IPS-18c (cell line): ENCODE measurements at regions not wholly inside any gene's neighbourhood (a gene's known extent, or its start where the extent isn't known, plus 50 kb on each side); places are given as distances from the start of the nearest gene placed in this dataset.

Experiments used
- H3K4me3 ChIP-seq: 2 replicates; pipeline ENCODE4 v1.7.0; 2013; ENCODE audit warnings: low read depth, mild to moderate bottlenecking, low read length, moderate library complexity; ENCODE audit not compliant: insufficient read depth
- H3K9me3 ChIP-seq: one replicate; pipeline ENCODE4 v1.6.1; 2013; ENCODE audit warnings: mild to moderate bottlenecking, low read length, moderate library complexity; ENCODE audit not compliant: control insufficient read depth, insufficient read depth

GRCh38 chr20:59376109-59376841 is 75.9 kb downstream of the EDN3 start:
- H3K9me3 ChIP-seq: peaks cover 3% of the 10 kb centered on the region
- H3K4me3 ChIP-seq: no peak overlapping the region

DNA sequence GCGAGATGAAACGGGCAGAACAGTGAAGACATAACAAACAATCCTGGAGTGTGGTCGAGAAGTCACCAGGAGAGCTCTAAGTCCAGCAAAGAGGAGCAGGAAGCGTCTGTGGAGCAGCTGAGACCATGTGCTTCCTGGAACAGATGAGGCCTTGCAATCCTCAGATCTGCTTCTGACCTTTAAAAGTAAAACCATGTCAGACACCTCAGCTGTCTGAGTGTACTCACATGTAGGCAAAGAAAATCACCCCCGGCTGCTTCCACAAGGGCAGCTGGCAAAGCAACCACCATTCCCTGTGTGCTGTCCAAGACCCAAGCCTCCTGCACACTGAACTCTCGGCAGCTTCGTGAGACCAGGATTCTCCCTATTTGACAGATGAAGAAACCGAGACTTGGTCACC is 76.6 kb downstream of the EDN3 start:
- no peak overlapping the region for H3K4me3 ChIP-seq
- peaks cover 3% of the 10 kb centered on the region for H3K9me3 ChIP-seq

DNA sequence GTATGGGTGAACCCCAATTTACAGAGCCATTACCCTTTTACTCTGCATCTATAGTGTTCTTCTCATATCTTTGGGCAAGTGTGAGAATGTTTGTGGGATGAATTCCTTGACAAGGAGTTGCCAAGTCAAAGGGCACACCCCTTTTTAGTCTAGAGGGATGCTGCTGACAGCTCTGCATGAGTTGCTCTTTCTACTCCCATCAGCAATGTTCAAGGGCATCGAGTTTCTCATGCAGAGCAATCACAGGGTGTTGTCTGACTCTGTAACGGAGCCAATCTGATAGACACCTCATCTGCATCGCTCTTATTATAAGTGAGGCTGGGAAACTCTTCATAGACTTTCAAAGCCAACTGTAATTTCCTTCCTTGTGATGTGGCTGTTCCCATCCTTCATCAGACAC is 77.4 kb downstream of the EDN3 start:
- H3K4me3 ChIP-seq: no peak overlapping the region
- peaks cover 3% of the 10 kb centered on the region for H3K9me3 ChIP-seq

GRCh38 chr20:59378396-59378795 is 78.0 kb downstream of the EDN3 start:
- peaks cover 3% of the 10 kb centered on the region for H3K9me3 ChIP-seq
- H3K4me3 ChIP-seq: no peak overlapping the region

- Histone ChIP-seq H3K4me3 (no peak overlapping the region), H3K9me3 (peaks cover 3% of the 10 kb centered on the region)
Measured at GRCh38 chr20:59378966-59379365, 78.6 kb downstream of the EDN3 start.

GRCh38 chr20:59381689-59382088 is 81.3 kb downstream of the EDN3 start:
- peaks cover 3% of the 10 kb centered on the region for H3K9me3 ChIP-seq
- no peak overlapping the region for H3K4me3 ChIP-seq

DNA sequence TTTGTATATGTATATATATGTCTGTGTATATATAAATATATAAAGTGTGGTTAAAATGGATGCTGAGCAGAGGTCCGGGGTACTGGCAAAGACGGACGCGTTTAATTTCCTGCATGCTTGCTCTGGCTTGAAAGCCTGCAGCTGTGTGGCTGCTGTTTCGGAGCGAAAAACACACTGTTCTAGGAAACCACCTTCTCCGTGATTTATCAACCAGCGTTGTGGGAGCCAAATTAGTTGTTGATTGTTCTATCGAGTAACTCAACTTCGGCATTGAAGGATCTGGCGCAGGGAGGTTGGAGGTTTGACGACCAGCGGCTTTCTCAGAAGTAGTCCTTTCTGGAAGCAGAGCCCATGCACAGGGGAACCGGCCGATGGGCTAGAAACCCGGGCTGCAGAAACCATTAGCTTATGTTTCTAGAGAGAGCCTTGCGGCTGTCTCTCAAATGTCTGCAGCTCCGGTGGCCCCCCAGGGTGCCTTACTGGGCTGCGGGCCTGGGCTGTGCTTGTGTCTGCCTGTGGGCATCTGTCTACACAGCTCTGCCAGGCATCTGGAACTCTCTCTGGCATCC is 81.8 kb downstream of the EDN3 start:
- Histone ChIP-seq H3K9me3 (peaks cover 3% of the 10 kb centered on the region), H3K4me3 (no peak overlapping the region)

DNA sequence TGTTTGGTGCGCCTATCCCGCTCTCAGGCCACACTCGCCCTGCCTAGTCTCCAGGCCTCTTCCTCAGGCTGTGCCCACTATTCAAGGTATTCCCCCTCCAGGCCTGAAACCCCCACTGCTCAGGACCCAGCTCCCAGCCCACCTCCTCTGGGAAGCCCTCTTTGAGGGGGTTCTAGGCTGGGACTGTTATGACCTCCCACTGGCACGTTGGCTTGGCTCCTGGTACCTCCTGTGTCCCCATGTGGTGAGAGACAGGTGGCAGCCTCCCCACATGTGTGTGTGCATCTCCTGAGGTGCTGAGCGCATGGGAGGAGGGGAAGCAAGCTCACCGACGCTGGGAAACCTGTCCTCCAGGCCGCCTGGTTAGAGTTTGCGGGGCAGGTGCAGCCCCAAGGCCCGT is 82.5 kb downstream of the EDN3 start:
- H3K4me3 ChIP-seq: no peak overlapping the region
- peaks cover 3% of the 10 kb centered on the region for H3K9me3 ChIP-seq

DNA sequence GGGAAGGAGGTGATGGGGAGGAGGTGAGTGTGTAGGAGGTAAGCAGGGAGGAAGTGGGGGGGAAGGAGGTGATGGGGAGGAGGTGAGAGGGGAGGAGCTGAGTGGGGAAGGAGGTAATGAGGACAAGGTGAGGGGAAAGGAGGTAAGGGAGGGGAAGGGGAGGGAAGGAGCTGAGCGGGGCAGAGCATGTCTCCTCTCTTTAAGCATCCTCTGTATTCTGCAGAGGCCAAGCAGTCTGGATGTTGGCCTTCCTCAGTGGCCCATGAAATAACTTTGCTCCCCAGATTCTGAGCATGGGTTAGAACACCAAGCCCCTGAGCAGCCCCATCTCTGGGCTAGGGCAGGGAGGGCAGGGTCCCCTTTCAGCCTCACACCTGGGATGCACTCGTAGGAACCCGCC is 84.6 kb downstream of the EDN3 start:
- H3K9me3 ChIP-seq: no peaks in the 10 kb centered on the region
- no peak overlapping the region for H3K4me3 ChIP-seq

- H3K4me3 ChIP-seq: no peak overlapping the region
Measured at GRCh38 chr20:59385480-59385879, 85.1 kb downstream of the EDN3 start.

DNA sequence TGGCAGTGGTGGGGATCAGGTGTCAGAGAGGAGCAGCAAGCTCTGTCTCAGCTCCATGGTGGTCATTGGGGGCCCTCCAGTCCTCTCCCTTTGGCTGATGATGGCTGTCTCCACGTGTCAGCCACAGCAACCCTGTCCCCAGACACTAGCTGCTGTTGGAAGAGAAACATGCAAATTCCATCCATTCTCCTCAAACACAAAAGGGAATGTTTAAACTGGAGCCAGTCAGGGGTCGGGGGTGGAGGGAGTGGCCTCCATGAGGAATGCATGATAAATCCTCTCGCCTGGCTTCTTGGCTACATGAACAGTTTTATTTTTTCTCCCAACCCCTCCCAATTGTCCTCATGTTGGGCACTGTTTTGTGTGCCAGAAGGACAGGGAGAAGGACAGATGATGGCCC is 86.4 kb downstream of the EDN3 start:
- no peak overlapping the region for H3K4me3 ChIP-seq

More at GRCh38 chr20:59385480-59385879, 85.1 kb downstream of the EDN3 start:
- H3K9me3 ChIP-seq: no peaks in the 10 kb centered on the region

DNA sequence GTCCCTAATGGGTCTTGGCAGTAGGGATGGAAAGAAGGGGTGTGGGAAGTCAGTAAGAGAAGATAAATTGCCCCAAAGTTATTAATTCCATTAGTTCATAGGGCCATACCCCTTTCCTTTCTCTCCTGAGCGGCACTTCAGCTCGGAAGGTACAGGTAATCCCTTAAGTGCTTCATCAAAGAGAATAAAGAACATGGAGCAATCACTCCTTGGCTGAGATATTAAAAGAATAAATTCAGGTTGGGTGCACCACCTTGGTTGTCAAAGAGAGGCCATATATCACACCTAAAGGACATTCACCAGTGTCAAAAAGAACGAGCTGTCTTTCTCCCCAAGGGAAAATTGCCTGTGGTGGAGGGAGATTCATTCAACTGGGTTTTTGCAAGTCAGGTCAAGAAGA is 87.5 kb downstream of the EDN3 start:
- H3K9me3 ChIP-seq: no peaks in the 10 kb centered on the region
- no peak overlapping the region for H3K4me3 ChIP-seq

More for the DNA sequence above, 86.4 kb downstream of the EDN3 start:
- H3K9me3 ChIP-seq: no peaks in the 10 kb centered on the region

GRCh38 chr20:59388402-59388801 is 88.0 kb downstream of the EDN3 start:
- Histone ChIP-seq H3K4me3 (no peak overlapping the region), H3K9me3 (no peaks in the 10 kb centered on the region)

- Histone ChIP-seq H3K9me3 (no peaks in the 10 kb centered on the region), H3K4me3 (no peak overlapping the region)
Measured at GRCh38 chr20:59390437-59390836, 90.0 kb downstream of the EDN3 start.

DNA sequence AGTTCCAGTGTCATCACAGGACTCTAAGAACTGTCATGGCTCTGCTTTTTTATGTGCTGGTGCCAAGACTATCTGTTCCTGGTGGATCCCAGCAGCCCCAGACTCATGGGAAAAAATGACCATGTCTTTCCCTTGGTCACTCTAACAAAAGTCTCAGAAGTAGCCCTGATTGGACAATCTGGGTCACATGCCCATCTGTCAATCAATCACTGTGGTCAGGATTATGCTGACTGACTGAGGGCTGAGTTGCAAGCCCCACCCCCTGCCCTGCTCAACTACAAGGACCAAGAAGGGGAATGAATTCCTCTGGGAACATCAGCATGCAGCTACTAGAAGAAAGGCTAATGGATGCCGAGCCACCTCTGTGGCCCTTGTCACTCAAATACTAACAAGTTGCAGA is 91.6 kb downstream of the EDN3 start:
- no peaks in the 10 kb centered on the region for H3K9me3 ChIP-seq
- H3K4me3 ChIP-seq: no peak overlapping the region

GRCh38 chr20:59392736-59393135 is 92.3 kb downstream of the EDN3 start:
- Histone ChIP-seq H3K9me3 (no peaks in the 10 kb centered on the region), H3K4me3 (no peak overlapping the region)

DNA sequence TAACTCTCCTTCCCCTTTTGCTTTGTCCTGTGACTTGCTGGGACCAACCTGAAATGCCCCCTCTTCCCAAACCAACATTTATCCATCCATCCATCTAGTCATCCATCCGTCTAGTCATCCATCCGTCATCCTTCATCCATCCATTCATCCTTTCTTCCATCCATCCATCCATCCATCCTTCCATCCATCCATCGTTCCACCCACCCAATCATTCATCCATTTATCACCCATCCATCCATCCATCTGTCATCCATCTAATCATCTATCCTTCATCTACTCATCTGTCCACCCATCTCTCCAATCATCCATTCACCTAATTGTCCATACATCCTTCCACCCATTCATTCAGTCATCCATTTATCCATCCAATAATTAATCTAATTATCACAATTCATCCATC is 92.7 kb downstream of the EDN3 start:
- Histone ChIP-seq H3K4me3 (no peak overlapping the region), H3K9me3 (no peaks in the 10 kb centered on the region)

DNA sequence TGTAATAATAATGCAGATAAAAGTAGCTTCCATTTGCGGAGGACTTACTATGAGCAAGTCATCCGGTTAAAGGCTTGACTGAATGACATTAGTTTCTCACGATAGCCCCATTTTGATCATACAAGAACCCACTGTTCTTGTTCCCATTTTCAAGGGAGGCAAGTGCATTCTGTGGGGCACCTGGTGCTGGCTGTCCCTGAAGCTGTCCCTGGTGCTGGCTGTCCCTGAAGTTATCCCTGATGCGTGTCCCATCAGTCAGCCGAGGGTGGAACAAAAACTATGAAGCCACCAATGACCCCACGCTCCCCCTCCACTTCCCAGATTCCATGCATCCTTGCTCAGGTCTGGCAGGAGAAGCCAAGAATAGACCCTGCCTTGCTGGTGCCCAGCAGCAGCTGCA is 95.3 kb downstream of the EDN3 start:
- no peaks in the 10 kb centered on the region for H3K9me3 ChIP-seq
- H3K4me3 ChIP-seq: no peak overlapping the region
